ENCODE measurements at regions not wholly inside any gene's neighbourhood (a gene's known extent, or its start where the extent isn't known, plus 50 kb on each side); places are given as distances from the start of the nearest gene placed in this dataset.

GRCh38 chr11:23727387-23727786 is 769.5 kb upstream of the LUZP2 start:
- TF ChIP-seq, protein P1, sequence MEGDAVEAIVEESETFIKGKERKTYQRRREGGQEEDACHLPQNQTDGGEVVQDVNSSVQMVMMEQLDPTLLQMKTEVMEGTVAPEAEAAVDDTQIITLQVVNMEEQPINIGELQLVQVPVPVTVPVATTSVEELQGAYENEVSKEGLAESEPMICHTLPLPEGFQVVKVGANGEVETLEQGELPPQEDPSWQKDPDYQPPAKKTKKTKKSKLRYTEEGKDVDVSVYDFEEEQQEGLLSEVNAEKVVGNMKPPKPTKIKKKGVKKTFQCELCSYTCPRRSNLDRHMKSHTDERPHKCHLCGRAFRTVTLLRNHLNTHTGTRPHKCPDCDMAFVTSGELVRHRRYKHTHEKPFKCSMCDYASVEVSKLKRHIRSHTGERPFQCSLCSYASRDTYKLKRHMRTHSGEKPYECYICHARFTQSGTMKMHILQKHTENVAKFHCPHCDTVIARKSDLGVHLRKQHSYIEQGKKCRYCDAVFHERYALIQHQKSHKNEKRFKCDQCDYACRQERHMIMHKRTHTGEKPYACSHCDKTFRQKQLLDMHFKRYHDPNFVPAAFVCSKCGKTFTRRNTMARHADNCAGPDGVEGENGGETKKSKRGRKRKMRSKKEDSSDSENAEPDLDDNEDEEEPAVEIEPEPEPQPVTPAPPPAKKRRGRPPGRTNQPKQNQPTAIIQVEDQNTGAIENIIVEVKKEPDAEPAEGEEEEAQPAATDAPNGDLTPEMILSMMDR (conservative IDR thresholded peaks at IDR 0.05; ENCODE audit: low read depth, low read length), result no peak
- TF ChIP-seq EZH2 (IDR thresholded peaks at IDR 0.05; ENCODE audit: borderline replicate concordance, low read depth, low read length, poor library complexity, severe bottlenecking), result no peak
